ENCODE measurements at regions not wholly inside any gene's neighbourhood (a gene's known extent, or its start where the extent isn't known, plus 50 kb on each side); places are given as distances from the start of the nearest gene placed in this dataset.

DNA sequence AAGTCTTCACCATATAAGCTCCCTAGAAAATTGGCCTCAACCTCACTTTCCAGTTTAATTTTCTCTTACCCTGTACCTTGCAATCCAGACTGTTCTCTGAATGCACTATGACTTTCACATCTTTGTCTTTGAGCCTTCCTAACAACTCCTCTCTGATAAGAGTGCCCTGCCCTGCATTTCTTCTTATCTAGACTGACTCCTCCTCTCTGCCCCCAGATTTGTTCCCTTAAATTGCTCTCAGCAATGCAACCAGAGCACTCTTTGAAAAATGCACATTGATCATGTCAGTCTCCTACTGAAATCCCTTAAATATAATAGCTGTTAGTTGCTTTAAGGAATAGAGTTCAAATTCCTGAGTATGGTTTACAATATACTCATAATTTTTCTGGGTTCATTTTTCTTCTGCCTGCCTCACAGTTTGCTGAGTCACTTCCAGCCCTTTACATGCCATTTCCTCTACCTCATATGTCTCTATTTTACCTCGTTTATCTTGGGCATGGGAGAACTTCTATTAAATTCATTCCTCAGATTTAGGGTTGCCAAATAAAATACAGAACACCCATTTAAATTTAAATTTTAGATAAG is 582.7 kb upstream of the AADAT start:
- TF ChIP-seq, protein P1, sequence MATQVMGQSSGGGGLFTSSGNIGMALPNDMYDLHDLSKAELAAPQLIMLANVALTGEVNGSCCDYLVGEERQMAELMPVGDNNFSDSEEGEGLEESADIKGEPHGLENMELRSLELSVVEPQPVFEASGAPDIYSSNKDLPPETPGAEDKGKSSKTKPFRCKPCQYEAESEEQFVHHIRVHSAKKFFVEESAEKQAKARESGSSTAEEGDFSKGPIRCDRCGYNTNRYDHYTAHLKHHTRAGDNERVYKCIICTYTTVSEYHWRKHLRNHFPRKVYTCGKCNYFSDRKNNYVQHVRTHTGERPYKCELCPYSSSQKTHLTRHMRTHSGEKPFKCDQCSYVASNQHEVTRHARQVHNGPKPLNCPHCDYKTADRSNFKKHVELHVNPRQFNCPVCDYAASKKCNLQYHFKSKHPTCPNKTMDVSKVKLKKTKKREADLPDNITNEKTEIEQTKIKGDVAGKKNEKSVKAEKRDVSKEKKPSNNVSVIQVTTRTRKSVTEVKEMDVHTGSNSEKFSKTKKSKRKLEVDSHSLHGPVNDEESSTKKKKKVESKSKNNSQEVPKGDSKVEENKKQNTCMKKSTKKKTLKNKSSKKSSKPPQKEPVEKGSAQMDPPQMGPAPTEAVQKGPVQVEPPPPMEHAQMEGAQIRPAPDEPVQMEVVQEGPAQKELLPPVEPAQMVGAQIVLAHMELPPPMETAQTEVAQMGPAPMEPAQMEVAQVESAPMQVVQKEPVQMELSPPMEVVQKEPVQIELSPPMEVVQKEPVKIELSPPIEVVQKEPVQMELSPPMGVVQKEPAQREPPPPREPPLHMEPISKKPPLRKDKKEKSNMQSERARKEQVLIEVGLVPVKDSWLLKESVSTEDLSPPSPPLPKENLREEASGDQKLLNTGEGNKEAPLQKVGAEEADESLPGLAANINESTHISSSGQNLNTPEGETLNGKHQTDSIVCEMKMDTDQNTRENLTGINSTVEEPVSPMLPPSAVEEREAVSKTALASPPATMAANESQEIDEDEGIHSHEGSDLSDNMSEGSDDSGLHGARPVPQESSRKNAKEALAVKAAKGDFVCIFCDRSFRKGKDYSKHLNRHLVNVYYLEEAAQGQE (IDR thresholded peaks at IDR 0.05; ENCODE audit: unreplicated experiment), result no peak
- no peak for TF ChIP-seq STAT1 (IDR thresholded peaks at IDR 0.05; ENCODE audit: unreplicated experiment)
- TF ChIP-seq, protein P2, sequence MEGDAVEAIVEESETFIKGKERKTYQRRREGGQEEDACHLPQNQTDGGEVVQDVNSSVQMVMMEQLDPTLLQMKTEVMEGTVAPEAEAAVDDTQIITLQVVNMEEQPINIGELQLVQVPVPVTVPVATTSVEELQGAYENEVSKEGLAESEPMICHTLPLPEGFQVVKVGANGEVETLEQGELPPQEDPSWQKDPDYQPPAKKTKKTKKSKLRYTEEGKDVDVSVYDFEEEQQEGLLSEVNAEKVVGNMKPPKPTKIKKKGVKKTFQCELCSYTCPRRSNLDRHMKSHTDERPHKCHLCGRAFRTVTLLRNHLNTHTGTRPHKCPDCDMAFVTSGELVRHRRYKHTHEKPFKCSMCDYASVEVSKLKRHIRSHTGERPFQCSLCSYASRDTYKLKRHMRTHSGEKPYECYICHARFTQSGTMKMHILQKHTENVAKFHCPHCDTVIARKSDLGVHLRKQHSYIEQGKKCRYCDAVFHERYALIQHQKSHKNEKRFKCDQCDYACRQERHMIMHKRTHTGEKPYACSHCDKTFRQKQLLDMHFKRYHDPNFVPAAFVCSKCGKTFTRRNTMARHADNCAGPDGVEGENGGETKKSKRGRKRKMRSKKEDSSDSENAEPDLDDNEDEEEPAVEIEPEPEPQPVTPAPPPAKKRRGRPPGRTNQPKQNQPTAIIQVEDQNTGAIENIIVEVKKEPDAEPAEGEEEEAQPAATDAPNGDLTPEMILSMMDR (conservative IDR thresholded peaks at IDR 0.05; ENCODE audit: low read depth in 2 of 2), result no peak
- TF ChIP-seq, protein P3, sequence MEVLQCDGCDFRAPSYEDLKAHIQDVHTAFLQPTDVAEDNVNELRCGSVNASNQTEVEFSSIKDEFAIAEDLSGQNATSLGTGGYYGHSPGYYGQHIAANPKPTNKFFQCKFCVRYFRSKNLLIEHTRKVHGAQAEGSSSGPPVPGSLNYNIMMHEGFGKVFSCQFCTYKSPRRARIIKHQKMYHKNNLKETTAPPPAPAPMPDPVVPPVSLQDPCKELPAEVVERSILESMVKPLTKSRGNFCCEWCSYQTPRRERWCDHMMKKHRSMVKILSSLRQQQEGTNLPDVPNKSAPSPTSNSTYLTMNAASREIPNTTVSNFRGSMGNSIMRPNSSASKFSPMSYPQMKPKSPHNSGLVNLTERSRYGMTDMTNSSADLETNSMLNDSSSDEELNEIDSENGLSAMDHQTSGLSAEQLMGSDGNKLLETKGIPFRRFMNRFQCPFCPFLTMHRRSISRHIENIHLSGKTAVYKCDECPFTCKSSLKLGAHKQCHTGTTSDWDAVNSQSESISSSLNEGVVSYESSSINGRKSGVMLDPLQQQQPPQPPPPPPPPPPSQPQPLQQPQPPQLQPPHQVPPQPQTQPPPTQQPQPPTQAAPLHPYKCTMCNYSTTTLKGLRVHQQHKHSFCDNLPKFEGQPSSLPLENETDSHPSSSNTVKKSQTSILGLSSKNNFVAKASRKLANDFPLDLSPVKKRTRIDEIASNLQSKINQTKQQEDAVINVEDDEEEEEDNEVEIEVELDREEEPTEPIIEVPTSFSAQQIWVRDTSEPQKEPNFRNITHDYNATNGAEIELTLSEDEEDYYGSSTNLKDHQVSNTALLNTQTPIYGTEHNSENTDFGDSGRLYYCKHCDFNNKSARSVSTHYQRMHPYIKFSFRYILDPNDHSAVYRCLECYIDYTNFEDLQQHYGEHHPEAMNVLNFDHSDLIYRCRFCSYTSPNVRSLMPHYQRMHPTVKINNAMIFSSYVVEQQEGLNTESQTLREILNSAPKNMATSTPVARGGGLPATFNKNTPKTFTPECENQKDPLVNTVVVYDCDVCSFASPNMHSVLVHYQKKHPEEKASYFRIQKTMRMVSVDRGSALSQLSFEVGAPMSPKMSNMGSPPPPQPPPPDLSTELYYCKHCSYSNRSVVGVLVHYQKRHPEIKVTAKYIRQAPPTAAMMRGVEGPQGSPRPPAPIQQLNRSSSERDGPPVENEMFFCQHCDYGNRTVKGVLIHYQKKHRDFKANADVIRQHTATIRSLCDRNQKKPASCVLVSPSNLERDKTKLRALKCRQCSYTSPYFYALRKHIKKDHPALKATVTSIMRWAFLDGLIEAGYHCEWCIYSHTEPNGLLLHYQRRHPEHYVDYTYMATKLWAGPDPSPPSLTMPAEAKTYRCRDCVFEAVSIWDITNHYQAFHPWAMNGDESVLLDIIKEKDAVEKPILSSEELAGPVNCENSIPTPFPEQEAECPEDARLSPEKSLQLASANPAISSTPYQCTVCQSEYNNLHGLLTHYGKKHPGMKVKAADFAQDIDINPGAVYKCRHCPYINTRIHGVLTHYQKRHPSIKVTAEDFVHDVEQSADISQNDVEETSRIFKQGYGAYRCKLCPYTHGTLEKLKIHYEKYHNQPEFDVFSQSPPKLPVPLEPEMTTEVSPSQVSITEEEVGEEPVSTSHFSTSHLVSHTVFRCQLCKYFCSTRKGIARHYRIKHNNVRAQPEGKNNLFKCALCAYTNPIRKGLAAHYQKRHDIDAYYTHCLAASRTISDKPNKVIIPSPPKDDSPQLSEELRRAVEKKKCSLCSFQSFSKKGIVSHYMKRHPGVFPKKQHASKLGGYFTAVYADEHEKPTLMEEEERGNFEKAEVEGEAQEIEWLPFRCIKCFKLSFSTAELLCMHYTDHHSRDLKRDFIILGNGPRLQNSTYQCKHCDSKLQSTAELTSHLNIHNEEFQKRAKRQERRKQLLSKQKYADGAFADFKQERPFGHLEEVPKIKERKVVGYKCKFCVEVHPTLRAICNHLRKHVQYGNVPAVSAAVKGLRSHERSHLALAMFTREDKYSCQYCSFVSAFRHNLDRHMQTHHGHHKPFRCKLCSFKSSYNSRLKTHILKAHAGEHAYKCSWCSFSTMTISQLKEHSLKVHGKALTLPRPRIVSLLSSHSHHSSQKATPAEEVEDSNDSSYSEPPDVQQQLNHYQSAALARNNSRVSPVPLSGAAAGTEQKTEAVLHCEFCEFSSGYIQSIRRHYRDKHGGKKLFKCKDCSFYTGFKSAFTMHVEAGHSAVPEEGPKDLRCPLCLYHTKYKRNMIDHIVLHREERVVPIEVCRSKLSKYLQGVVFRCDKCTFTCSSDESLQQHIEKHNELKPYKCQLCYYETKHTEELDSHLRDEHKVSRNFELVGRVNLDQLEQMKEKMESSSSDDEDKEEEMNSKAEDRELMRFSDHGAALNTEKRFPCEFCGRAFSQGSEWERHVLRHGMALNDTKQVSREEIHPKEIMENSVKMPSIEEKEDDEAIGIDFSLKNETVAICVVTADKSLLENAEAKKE (CRISPR knock-in tag; IDR thresholded peaks at IDR 0.05), result no peak
- TF ChIP-seq CREB1 (CRISPR knock-in tag; IDR thresholded peaks at IDR 0.05; ENCODE audit: low read depth), result no peak
- no peak for TF ChIP-seq EZH2 (IDR thresholded peaks at IDR 0.05; ENCODE audit: low read depth, unreplicated experiment)
- TF ChIP-seq ZNF331 (CRISPR knock-in tag; IDR thresholded peaks at IDR 0.05; ENCODE audit: low read depth), result no peak
- TF ChIP-seq EZH2phosphoT487 (IDR thresholded peaks at IDR 0.05; ENCODE audit: unreplicated experiment), result no peak
- no peak for TF ChIP-seq NANOG (IDR thresholded peaks at IDR 0.05; ENCODE audit: borderline replicate concordance)
- Histone ChIP-seq H2AFZ (peak overlapping the region; percentile 89; the same call in 1 of the 2 replicates), H3K4me3 (no peak overlapping the region), H4K20me1 (replicated peaks; ENCODE audit: insufficient read depth) (no peaks in the 10 kb centered on the region), H3K79me2 (replicated peaks; ENCODE audit: insufficient read depth) (no peaks in the 10 kb centered on the region), H3K36me3 (ENCODE audit: insufficient read depth) (0 out of 2 replicates have a peak, but pooled peaks cover 3% of the 10 kb centered on the region), H3K27me3 (ENCODE audit: insufficient read depth) (no peaks in the 10 kb centered on the region), H3K4me2 (no peak overlapping the region), H3K27ac (ENCODE audit: low read depth) (no peak overlapping the region), H3K9me2 (ENCODE audit: insufficient read depth) (peaks cover 6% of the 10 kb centered on the region; the same call in 1 of the 2 replicates), H3K4me1 (ENCODE audit: insufficient read depth) (0 out of 2 replicates have a peak, but pooled peaks cover 4% of the 10 kb centered on the region), H3F3A (replicated peaks; ENCODE audit: low read depth) (no peaks in the 10 kb centered on the region)
- ATAC-seq (no peak), DNase-seq (ENCODE audit: low spot score) (no peak)
- Mint-ChIP-seq H3K4me3 (no peak overlapping the region), H3K9me3 (peaks cover 10% of the 10 kb centered on the region), H3K36me3 (ENCODE audit: low read depth) (peaks cover 9% of the 10 kb centered on the region; the same call in 2 of the 3 replicates), H3K4me1 (peaks cover 7% of the 10 kb centered on the region; the same call in 2 of the 3 replicates), H3K27me3 (ENCODE audit: insufficient read depth, low read depth, poor library complexity) (no peaks in the 10 kb centered on the region), H3K27ac (peak overlapping the region; percentile 19)

Measured in GM23338 (cell line).